ENCODE measurements at regions not wholly inside any gene's neighbourhood (a gene's known extent, or its start where the extent isn't known, plus 50 kb on each side); places are given as distances from the start of the nearest gene placed in this dataset.

GRCh38 chr5:8912106-8912505, 633.8 kb downstream of the SEMA5A start:
- Histone ChIP-seq H3K4me3 (no peak overlapping the region), H3K9me3 (no peaks in the 10 kb centered on the region), H3K4me1 (no peaks in the 10 kb centered on the region), H3K27me3 (no peaks in the 10 kb centered on the region), H3K36me3 (no peaks in the 10 kb centered on the region), H3K27ac (no peak overlapping the region)
- DNase-seq (ENCODE audit: low spot score in 2 of 2) = no peak
- WGBS = 93% methylated on average over 3 of the region's 3 CpGs
- no peak for TF ChIP-seq POLR2AphosphoS5 (IDR thresholded peaks at IDR 0.05)
- no peak for TF ChIP-seq EP300 (IDR thresholded peaks at IDR 0.05)
- TF ChIP-seq, protein P1, sequence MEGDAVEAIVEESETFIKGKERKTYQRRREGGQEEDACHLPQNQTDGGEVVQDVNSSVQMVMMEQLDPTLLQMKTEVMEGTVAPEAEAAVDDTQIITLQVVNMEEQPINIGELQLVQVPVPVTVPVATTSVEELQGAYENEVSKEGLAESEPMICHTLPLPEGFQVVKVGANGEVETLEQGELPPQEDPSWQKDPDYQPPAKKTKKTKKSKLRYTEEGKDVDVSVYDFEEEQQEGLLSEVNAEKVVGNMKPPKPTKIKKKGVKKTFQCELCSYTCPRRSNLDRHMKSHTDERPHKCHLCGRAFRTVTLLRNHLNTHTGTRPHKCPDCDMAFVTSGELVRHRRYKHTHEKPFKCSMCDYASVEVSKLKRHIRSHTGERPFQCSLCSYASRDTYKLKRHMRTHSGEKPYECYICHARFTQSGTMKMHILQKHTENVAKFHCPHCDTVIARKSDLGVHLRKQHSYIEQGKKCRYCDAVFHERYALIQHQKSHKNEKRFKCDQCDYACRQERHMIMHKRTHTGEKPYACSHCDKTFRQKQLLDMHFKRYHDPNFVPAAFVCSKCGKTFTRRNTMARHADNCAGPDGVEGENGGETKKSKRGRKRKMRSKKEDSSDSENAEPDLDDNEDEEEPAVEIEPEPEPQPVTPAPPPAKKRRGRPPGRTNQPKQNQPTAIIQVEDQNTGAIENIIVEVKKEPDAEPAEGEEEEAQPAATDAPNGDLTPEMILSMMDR (IDR thresholded peaks at IDR 0.05) = no peak
- no peak for TF ChIP-seq POLR2A (IDR thresholded peaks at IDR 0.05)

DNA sequence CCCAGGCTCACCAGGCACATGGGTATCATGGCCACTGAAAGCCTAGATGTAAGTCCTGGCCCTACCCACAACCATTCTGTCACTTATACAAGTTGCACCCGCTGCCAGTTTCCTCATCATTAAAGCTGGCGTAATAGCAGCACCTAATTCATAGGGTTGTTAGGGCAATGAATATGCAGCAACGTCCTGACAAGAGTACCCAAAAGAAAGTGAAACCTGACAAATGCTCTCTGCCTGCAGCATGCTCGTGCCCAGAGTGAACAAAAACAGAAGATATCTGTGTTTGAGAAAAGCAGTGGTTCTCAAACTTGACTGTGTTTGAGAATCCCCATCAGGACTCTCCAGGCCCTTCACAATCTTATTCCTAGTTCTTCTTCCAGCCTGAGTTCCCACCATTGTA, 632.4 kb downstream of the SEMA5A start:
- 81% methylated on average over 4 of the region's 4 CpGs for WGBS
- DNase-seq (ENCODE audit: low spot score in 2 of 2) = no peak
- TF ChIP-seq, protein P1 (IDR thresholded peaks at IDR 0.05) = no peak
- TF ChIP-seq EP300 (IDR thresholded peaks at IDR 0.05) (no peak), POLR2AphosphoS5 (IDR thresholded peaks at IDR 0.05) (no peak), POLR2A (IDR thresholded peaks at IDR 0.05) (no peak)
- no peaks in the 10 kb centered on the region for H3K9me3 ChIP-seq
- no peaks in the 10 kb centered on the region for H3K4me1 ChIP-seq
- H3K36me3 ChIP-seq = no peaks in the 10 kb centered on the region
- no peak overlapping the region for H3K4me3 ChIP-seq
- H3K27me3 ChIP-seq = no peaks in the 10 kb centered on the region
- H3K27ac ChIP-seq = no peak overlapping the region

DNA sequence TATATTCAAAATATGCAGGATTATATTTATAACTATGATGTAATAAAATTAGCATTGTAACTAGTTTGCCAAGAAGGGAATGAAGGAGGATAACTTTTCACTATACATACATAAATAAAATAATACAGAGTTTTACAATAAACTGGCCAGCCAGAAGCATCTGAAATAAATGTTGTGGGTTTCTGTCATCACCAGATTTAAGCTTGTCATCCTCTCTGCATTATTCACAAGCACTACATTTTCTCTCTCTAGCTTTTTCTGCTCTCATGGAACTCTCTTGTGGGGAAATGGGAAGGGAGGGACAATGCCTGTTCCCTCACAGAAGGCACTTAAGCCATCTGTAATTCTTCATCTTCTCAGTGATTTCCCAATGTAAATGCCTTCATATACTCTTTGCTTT, 626.8 kb downstream of the SEMA5A start:
- no peaks in the 10 kb centered on the region for H3K36me3 ChIP-seq
- no peaks in the 10 kb centered on the region for H3K4me1 ChIP-seq
- H3K27ac ChIP-seq = no peak overlapping the region
- H3K9me3 ChIP-seq = no peaks in the 10 kb centered on the region
- no peak for DNase-seq (ENCODE audit: low spot score in 2 of 2)
- no peaks in the 10 kb centered on the region for H3K27me3 ChIP-seq
- TF ChIP-seq POLR2AphosphoS5 (IDR thresholded peaks at IDR 0.05) = no peak
- no peak for TF ChIP-seq EP300 (IDR thresholded peaks at IDR 0.05)
- TF ChIP-seq, protein P1 (IDR thresholded peaks at IDR 0.05) = no peak
- no peak for TF ChIP-seq POLR2A (IDR thresholded peaks at IDR 0.05)
- no peak overlapping the region for H3K4me3 ChIP-seq

DNA sequence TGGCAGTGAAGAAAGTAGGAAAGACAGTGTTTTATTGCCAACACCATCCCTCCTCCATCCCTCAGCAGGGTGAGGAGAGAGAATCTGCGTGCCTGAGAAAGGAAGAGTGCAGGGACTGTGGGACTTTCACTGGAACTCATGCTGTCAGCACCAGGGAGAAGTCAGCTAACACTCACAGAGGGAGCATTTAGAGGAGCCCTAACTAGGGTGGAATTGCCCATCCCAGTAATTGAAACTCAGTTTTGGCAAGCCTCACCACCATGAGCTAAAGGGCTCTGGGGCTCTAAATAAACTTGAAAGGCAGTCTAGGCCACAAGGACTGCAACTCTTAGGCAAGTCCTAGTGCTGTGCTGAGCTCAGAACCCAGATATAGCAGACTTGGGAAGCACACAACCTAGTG, 622.3 kb downstream of the SEMA5A start:
- Histone ChIP-seq H3K27ac (no peak overlapping the region), H3K36me3 (no peaks in the 10 kb centered on the region), H3K27me3 (no peaks in the 10 kb centered on the region), H3K9me3 (no peaks in the 10 kb centered on the region), H3K4me3 (no peak overlapping the region), H3K4me1 (no peaks in the 10 kb centered on the region)
- no peak for DNase-seq (ENCODE audit: low spot score in 2 of 2)
- WGBS = 80% methylated on average over 1 of the region's 1 CpG
- TF ChIP-seq POLR2AphosphoS5 (IDR thresholded peaks at IDR 0.05) (no peak), EP300 (IDR thresholded peaks at IDR 0.05) (no peak), POLR2A (IDR thresholded peaks at IDR 0.05) (no peak)
- TF ChIP-seq, protein P1 (IDR thresholded peaks at IDR 0.05) = no peak

GRCh38 chr5:8924054-8924793, 621.7 kb downstream of the SEMA5A start:
- Histone ChIP-seq H3K4me3 (no peak overlapping the region), H3K27me3 (no peaks in the 10 kb centered on the region), H3K27ac (no peak overlapping the region), H3K36me3 (no peaks in the 10 kb centered on the region), H3K4me1 (no peaks in the 10 kb centered on the region), H3K9me3 (no peaks in the 10 kb centered on the region)
- DNase-seq (ENCODE audit: low spot score in 2 of 2) = no peak
- 78% methylated on average over 3 of the region's 3 CpGs for WGBS
- TF ChIP-seq, protein P1 (IDR thresholded peaks at IDR 0.05) = no peak
- TF ChIP-seq POLR2AphosphoS5 (IDR thresholded peaks at IDR 0.05) = no peak
- no peak for TF ChIP-seq POLR2A (IDR thresholded peaks at IDR 0.05)
- no peak for TF ChIP-seq EP300 (IDR thresholded peaks at IDR 0.05)
